Heart left ventricle (tissue), 16 donors: ENCODE measurements at regions not wholly inside any gene's neighbourhood (a gene's known extent, or its start where the extent isn't known, plus 50 kb on each side); places are given as distances from the start of the nearest gene placed in this dataset.
"Not testable (repeated sequence)": the region's sequence is repeated elsewhere in the genome, so short reads cannot be mapped to it uniquely, and the experiment has no call there.

Experiments used
- ATAC-seq, 4 donors: fragments of 200-7000 bp; cut with Tn5 transposase; one replicate each; pipeline ENCODE4 v1.9.1; 2020 to 2022; ENCODE audit warnings: moderate library complexity in 4 of 4, mild to moderate bottlenecking in 3 of 4, moderate number of reproducible peaks in 1 of 4
- DNase-seq, 5 donors: peaks; one replicate each; pipeline ENCODE4 v3.0.0-alpha.2; 2020
- H3K27ac ChIP-seq, 12 donors: fragments of 200-600 bp; sonication (generic) in 4 of 12; one replicate each; pipeline versions ENCODE4 v1.5.0 to v1.8.0; 2016 to 2022; ENCODE audit warnings: mild to moderate bottlenecking in 2 of 12
- H3K27me3 ChIP-seq, 9 donors: fragments of 200-600 bp; sonication (generic) in 2 of 9; one replicate each; pipeline versions ENCODE4 v1.5.1 to v1.8.0; 2016 to 2022; ENCODE audit warnings: mild to moderate bottlenecking in 3 of 9
- H3K36me3 ChIP-seq, 9 donors: fragments of 200-600 bp; sonication (generic) in 2 of 9; one replicate each; pipeline versions ENCODE4 v1.5.0 to v1.8.0; 2018 to 2022; ENCODE audit warnings: mild to moderate bottlenecking in 2 of 9
- H3K4me1 ChIP-seq, 12 donors: fragments of 200-600 bp; sonication (generic) in 4 of 12; one replicate each; pipeline versions ENCODE4 v1.5.0 to v1.8.0; 2016 to 2022; ENCODE audit warnings: mild to moderate bottlenecking in 3 of 12
- H3K4me3 ChIP-seq, 12 donors: fragments of 200-600 bp; sonication (generic) in 4 of 12; one replicate each; pipeline versions ENCODE4 v1.5.0 to v1.8.0; 2017 to 2022; ENCODE audit warnings: mild to moderate bottlenecking in 9 of 12, moderate library complexity in 4 of 12
- H3K9me3 ChIP-seq, 12 donors: fragments of 200-600 bp; sonication (generic) in 4 of 12; one replicate each; pipeline versions ENCODE4 v1.5.0 to v1.8.0; 2016 to 2022; ENCODE audit warnings: mild to moderate bottlenecking in 1 of 12
- CTCF ChIP-seq, 12 donors: fragments of 200-600 bp; sonication (generic) in 4 of 12; IDR thresholded peaks; one replicate each; pipeline versions ENCODE4 v1.5.0 to v1.8.0; 2018 to 2022; ENCODE audit warnings: antibody characterized with exemption in 12 of 12, mild to moderate bottlenecking in 5 of 12
- POLR2A ChIP-seq, 2 donors: fragments of 450-650 bp; IDR thresholded peaks; one replicate each; pipeline ENCODE4 v1.6.1; 2017; ENCODE audit warnings: antibody characterized with exemption in 2 of 2, mild to moderate bottlenecking in 2 of 2, moderate library complexity in 2 of 2
- WGBS, 4 donors: extraction: QIAGEN DNeasy Blood & Tissue Kit in 2 of 4; methylation state at CpG; one replicate each; pipeline versions ENCODE4 v1.1.5 to v1.1.7; 2013 to 2018; 5-methylcytosine and 5-hydroxymethylcytosine counted together
- intact Hi-C, 10 donors: fragments of 100-400 bp; cut with DNase I; formaldehyde crosslinking; loops; one replicate each; pipeline versions ENCODE4 v1.11.1 to v1.14.2; 2022
- donor health status: ischemic (EF 13 %, LVEDD 7.1; RV severe dilation, severe dysfunction).
- donor health status: healthy with polysubstance abuse.
- donor health status: DM: no; HTN: yes; CAD: no.
- donor health status: DM: no; HTN: no; CAD: no.
- donor health status: ischemic (EF 25% LVEDD 6.9; RV normal size, moderate dysfunction).
- donor health status: ischemic (EF 25% LVEDD 5.7; RV mildly dilated, moderate dysfunction).
- donor health status: healthy.
- donor health status: DM: yes; HTN: yes; CAD: no.
- donor health status: ischemic (EF 35%, LVEDD 5.7; RV mildly dilated, moderate dysfunction).
- donor health status: nonischemic (EF 11% LVEDD 7.7; RV severe dilation, severe dysfunction).
- donor health status: DM: yes; HTN: yes; CAD: no.
- donor health status: PGD.
- donor health status: ischemic (EF 29% LVEDD 5.4; RV normal size, mild dysfunction).
- donor health status: nonischemic (EF 23%, LVEDD 6.1; RV moderate dilation, normal function).

GRCh38 chrX:82721891-82722290 is 786.2 kb upstream of the POU3F4 start:
- Histone ChIP-seq H3K9me3 (no peaks in the 10 kb centered on the region), H3K27ac (no peak overlapping the region), H3K4me1 (no peaks in the 10 kb centered on the region), H3K27me3 (peaks cover 0 to 4% (median 0%) of the 10 kb centered on the region in 9 donors), H3K4me3 (no peak overlapping the region), H3K36me3 (no peaks in the 10 kb centered on the region)
- intact Hi-C loops: no loop called here
- no peak for ATAC-seq
- TF ChIP-seq POLR2A (IDR thresholded peaks at IDR 0.05): no peak
- TF ChIP-seq CTCF (IDR thresholded peaks at IDR 0.05): no peak
- no peak for DNase-seq
- WGBS, 4 donors: 47 to 68% (median 60%) methylated on average over 1 of the region's 1 CpG

- H3K36me3 ChIP-seq: no peaks in the 10 kb centered on the region
- no peaks in the 10 kb centered on the region for H3K9me3 ChIP-seq
- H3K27me3 ChIP-seq: no peaks in the 10 kb centered on the region
- DNase-seq: no peak
- H3K4me1 ChIP-seq: no peaks in the 10 kb centered on the region
- WGBS, 4 donors: 34 to 70% (median 39%) methylated on average over 1 of the region's 1 CpG
- ATAC-seq: no peak
- TF ChIP-seq CTCF (IDR thresholded peaks at IDR 0.05) (no peak), POLR2A (IDR thresholded peaks at IDR 0.05) (no peak)
- intact Hi-C loops: no loop called here
- H3K4me3 ChIP-seq: no peak overlapping the region
- H3K27ac ChIP-seq: no peak overlapping the region
Observed at GRCh38 chrX:82723806-82724205, 784.3 kb upstream of the POU3F4 start.

GRCh38 chrX:82727436-82727835 is 780.7 kb upstream of the POU3F4 start:
- H3K4me3 ChIP-seq, H3K27ac ChIP-seq, H3K36me3 ChIP-seq, intact Hi-C loops, H3K9me3 ChIP-seq, ATAC-seq, DNase-seq, H3K27me3 ChIP-seq, H3K4me1 ChIP-seq: not testable (repeated sequence)
- 75 to 83% methylated on average over 6 of the region's 6 CpGs; no CpG with 5 or more reads in 2 of the 4 donors for WGBS, 4 donors

- no peaks in the 10 kb centered on the region for H3K9me3 ChIP-seq
- no peaks in the 10 kb centered on the region for H3K27me3 ChIP-seq
- no peak overlapping the region for H3K4me3 ChIP-seq
- WGBS, 4 donors: 55 to 79% (median 64%) methylated on average over 1 of the region's 1 CpG
- ATAC-seq: no peak
- H3K36me3 ChIP-seq: no peaks in the 10 kb centered on the region
- no peak for DNase-seq
- intact Hi-C loops: no loop called here
- no peaks in the 10 kb centered on the region for H3K4me1 ChIP-seq
- TF ChIP-seq CTCF (IDR thresholded peaks at IDR 0.05) (no peak), POLR2A (IDR thresholded peaks at IDR 0.05) (no peak)
- no peak overlapping the region for H3K27ac ChIP-seq
Observed at GRCh38 chrX:82732861-82733260, 775.2 kb upstream of the POU3F4 start.

GRCh38 chrX:82734140-82734539 is 774.0 kb upstream of the POU3F4 start:
- Histone ChIP-seq H3K4me1 (no peaks in the 10 kb centered on the region), H3K9me3 (no peaks in the 10 kb centered on the region), H3K27me3 (no peaks in the 10 kb centered on the region), H3K36me3 (no peaks in the 10 kb centered on the region), H3K27ac (no peak overlapping the region), H3K4me3 (no peak overlapping the region)
- DNase-seq (no peak), ATAC-seq (no peak)
- intact Hi-C loops: no loop called here
- TF ChIP-seq POLR2A (IDR thresholded peaks at IDR 0.05) (no peak), CTCF (IDR thresholded peaks at IDR 0.05) (no peak)

- H3K27me3 ChIP-seq, H3K4me3 ChIP-seq, intact Hi-C loops, H3K4me1 ChIP-seq, DNase-seq, ATAC-seq, H3K36me3 ChIP-seq, H3K27ac ChIP-seq, H3K9me3 ChIP-seq: not testable (repeated sequence)
- 88 to 96% (median 92%) methylated on average over 9 to 20 of the region's 20 CpGs for WGBS, 4 donors
Observed at GRCh38 chrX:82738313-82738712, 769.8 kb upstream of the POU3F4 start.
